Adipocyte (in vitro differentiated cells): ENCODE measurements at regions not wholly inside any gene's neighbourhood (a gene's known extent, or its start where the extent isn't known, plus 50 kb on each side); places are given as distances from the start of the nearest gene placed in this dataset.

Source experiments
- DNase-seq: peaks from one replicate; pipeline ENCODE4 v3.0.0-alpha.2; 2015; ENCODE audit warnings: low read depth
- H3K27me3 ChIP-seq: replicated peaks from 2 replicates; pipeline ENCODE4 v1.7.0; 2013; ENCODE audit warnings: mild to moderate bottlenecking, low read length, moderate library complexity; ENCODE audit not compliant: control insufficient read depth, insufficient read depth
- H3K36me3 ChIP-seq: 2 replicates; pipeline ENCODE4 v1.7.0; 2013; ENCODE audit warnings: low read length, mild to moderate bottlenecking, moderate library complexity; ENCODE audit not compliant: control insufficient read depth, insufficient read depth, severe bottlenecking
- H3K4me1 ChIP-seq: 2 replicates; pipeline ENCODE4 v1.7.0; 2013; ENCODE audit warnings: mild to moderate bottlenecking, low read length, moderate library complexity; ENCODE audit not compliant: control insufficient read depth, insufficient read depth
- H3K4me3 ChIP-seq: 2 replicates; pipeline ENCODE4 v1.7.0; 2013; ENCODE audit warnings: mild to moderate bottlenecking, low read length, moderate library complexity
- H3K9ac ChIP-seq: 2 replicates; pipeline ENCODE4 v1.7.0; 2013; ENCODE audit warnings: mild to moderate bottlenecking, low read length, moderate library complexity
- H3K9me3 ChIP-seq: 2 replicates; pipeline ENCODE4 v1.7.0; 2013; ENCODE audit warnings: mild to moderate bottlenecking, low read length, moderate library complexity; ENCODE audit not compliant: control insufficient read depth

- Histone ChIP-seq H3K4me1 (peaks cover 24% of the 10 kb centered on the region), H3K9me3 (no peaks in the 10 kb centered on the region), H3K36me3 (no peaks in the 10 kb centered on the region), H3K9ac (no peak overlapping the region), H3K27me3 (no peaks in the 10 kb centered on the region), H3K4me3 (no peak overlapping the region)
- DNase-seq: peak; percentile 34
Measured at GRCh38 chr7:131897016-131897789, 340.8 kb upstream of the PODXL start.

DNA sequence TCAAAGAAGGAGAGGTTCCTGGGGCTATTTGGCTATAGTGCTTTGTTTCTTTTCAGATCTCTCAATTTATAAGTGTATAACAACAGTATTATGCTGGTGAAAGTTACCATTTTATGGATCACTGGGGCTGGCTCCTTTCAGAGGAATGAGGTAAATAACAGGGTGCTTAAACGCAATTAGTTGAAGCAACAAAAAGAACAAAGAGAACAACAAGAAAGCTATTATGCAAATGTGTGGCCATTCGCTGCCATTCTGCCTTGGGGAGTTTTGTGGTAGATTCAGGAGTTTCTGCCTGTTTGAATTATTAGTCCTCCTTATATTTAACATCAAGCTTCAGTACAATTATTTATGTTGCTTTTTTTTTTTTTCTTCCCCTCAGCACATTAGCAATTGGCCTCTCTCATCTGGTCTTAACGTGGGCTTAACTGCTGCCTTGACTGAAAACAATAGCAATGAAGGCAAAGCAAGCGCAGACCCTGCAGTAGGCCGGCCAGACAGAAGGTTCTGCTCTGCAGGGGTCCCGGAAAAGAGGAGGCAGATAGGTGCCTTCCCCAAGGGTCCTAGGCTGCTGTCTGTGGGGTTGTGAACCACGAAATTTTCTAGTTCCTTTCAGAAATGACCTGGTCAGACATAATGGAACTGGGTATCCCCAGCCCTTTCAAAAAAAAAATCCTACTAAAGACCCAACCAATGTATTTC is 339.9 kb upstream of the PODXL start:
- no peaks in the 10 kb centered on the region for H3K27me3 ChIP-seq

DNA sequence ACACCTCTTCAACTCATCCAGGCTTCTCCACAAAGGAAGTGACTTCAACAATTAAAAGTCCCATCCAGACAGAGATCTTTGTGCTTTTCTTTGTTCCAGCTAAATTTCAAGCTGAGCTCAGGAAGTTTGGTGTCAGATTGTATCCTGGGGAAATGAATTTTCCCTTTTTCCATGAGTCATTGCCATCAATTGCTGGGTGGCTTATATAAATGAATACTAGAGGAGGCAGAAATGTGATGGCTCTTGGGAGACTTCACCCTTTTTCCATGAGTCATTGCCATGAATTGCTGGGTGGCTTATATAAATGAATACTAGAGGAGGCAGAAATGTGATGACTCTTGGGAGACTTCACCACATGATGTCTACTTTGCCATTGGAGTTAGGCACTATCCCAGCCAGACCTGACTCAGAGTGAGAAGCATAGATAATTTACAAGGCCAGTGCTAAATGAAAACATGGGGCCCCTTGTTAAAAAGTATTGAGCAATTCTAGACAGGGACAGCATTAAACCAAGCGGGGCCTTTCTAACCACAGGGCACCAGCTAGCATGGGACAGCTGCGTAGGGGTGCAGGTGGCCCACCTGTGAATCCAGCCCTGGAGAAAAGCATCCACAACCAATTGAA is 339.2 kb upstream of the PODXL start:
- H3K27me3 ChIP-seq: no peaks in the 10 kb centered on the region

More for the DNA sequence above, 339.9 kb upstream of the PODXL start:
- Histone ChIP-seq H3K4me1 (peaks cover 24% of the 10 kb centered on the region), H3K9ac (peak overlapping the region; percentile 9), H3K4me3 (peak overlapping the region; percentile 9), H3K9me3 (no peaks in the 10 kb centered on the region), H3K36me3 (no peaks in the 10 kb centered on the region)
- no peak for DNase-seq

DNA sequence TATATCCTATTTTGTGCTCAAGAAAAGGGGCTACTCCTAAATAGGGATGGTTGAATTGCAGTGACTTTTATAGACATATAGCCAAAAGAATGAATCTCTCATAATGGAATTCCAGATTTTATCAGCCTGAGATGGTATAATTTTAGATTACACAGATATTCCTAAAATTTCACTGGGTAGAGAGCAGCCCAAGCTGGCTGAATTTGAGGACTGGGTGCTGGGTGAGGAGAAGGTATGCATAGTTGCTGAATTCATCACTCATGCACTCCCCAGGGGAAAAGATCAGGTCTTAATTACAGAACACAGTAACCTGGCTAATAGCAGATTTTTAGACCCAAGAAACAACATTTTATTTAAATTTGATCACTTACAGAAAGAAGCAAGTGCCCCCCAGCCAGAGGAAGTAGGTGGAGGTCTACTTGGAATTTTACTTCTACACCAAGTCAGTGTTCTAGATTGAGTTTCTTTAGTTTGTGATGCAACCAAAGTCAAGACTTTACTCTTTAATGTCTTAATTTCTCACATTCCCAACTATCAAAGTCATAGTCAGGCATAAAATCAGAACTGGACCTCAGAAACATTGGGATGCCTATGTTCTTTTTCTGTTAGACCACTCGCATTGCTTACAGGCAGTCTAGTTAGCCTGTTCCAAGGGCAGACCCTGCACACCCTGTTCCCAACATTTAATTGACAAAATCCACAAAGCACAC is 337.4 kb upstream of the PODXL start:
- peak; percentile 7 for DNase-seq
- H3K4me1 ChIP-seq: peaks cover 24% of the 10 kb centered on the region
- H3K36me3 ChIP-seq: no peaks in the 10 kb centered on the region
- H3K9ac ChIP-seq: no peak overlapping the region
- no peak overlapping the region for H3K4me3 ChIP-seq
- no peaks in the 10 kb centered on the region for H3K9me3 ChIP-seq
- peaks cover 7% of the 10 kb centered on the region for H3K27me3 ChIP-seq

More for the DNA sequence above, 339.2 kb upstream of the PODXL start:
- H3K4me3 ChIP-seq: no peak overlapping the region
- H3K4me1 ChIP-seq: peaks cover 24% of the 10 kb centered on the region
- DNase-seq: peak; percentile 71
- no peaks in the 10 kb centered on the region for H3K9me3 ChIP-seq
- H3K36me3 ChIP-seq: no peaks in the 10 kb centered on the region
- H3K9ac ChIP-seq: peak overlapping the region; percentile 9

GRCh38 chr7:131890176-131890575 is 333.7 kb upstream of the PODXL start:
- Histone ChIP-seq H3K36me3 (no peaks in the 10 kb centered on the region), H3K27me3 (peaks cover 26% of the 10 kb centered on the region), H3K9me3 (peaks cover 14% of the 10 kb centered on the region), H3K4me3 (no peak overlapping the region), H3K9ac (no peak overlapping the region), H3K4me1 (peaks cover 2% of the 10 kb centered on the region)
- DNase-seq: no peak

GRCh38 chr7:131889572-131890150 is 333.2 kb upstream of the PODXL start:
- Histone ChIP-seq H3K27me3 (peaks cover 26% of the 10 kb centered on the region), H3K4me1 (no peaks in the 10 kb centered on the region), H3K9ac (no peak overlapping the region), H3K36me3 (no peaks in the 10 kb centered on the region), H3K9me3 (peaks cover 15% of the 10 kb centered on the region), H3K4me3 (no peak overlapping the region)
- DNase-seq: no peak

- Histone ChIP-seq H3K36me3 (no peaks in the 10 kb centered on the region), H3K4me3 (no peak overlapping the region), H3K9ac (no peak overlapping the region), H3K4me1 (no peaks in the 10 kb centered on the region), H3K27me3 (peaks cover 19% of the 10 kb centered on the region), H3K9me3 (peaks cover 15% of the 10 kb centered on the region)
- DNase-seq: no peak
Measured at GRCh38 chr7:131883769-131884168, 327.3 kb upstream of the PODXL start.

DNA sequence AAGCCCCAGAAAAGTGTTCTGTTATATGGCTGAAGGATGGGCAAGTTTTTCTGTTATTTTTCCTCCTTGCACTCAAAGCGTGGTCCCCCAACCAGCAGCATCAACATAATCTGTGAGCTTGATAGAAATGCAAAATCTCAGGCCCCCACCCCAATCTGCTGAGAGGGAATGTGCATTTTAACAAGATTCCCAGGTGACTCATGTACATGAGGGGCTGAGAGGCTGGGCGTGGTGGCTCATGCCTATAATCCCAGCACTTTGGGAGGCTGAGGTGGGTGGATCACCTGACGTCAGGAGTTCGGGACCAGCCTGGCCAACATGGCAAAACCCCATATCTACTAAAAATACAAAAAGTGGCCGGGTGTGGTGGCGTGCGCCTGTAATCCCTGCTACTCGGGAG is 326.8 kb upstream of the PODXL start:
- Histone ChIP-seq H3K4me3 (no peak overlapping the region), H3K4me1 (no peaks in the 10 kb centered on the region), H3K9ac (no peak overlapping the region), H3K36me3 (no peaks in the 10 kb centered on the region), H3K27me3 (peaks cover 15% of the 10 kb centered on the region), H3K9me3 (peaks cover 15% of the 10 kb centered on the region)
- no peak for DNase-seq

DNA sequence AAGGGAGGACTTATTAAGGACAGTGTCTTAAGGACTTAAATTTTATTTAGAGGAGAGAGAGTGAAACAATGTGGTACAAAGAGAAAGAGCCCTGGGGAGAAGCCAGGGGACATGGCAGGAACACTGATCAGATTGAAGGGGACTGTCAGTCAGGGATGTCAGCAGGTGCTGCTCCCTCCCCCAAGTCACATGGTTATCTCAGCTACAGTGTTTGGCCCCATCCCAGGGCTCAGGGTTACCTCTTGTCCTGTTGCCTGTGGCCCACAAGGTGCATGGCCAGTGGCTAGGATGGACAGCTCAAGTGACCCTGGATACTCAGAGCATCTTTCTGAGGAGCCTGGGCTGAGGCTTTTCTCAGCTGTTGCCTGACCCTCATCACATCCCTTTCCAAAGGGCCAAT is 325.9 kb upstream of the PODXL start:
- Histone ChIP-seq H3K9me3 (peaks cover 15% of the 10 kb centered on the region), H3K9ac (no peak overlapping the region), H3K36me3 (no peaks in the 10 kb centered on the region), H3K4me1 (no peaks in the 10 kb centered on the region), H3K4me3 (no peak overlapping the region), H3K27me3 (peaks cover 7% of the 10 kb centered on the region)
- no peak for DNase-seq

- Histone ChIP-seq H3K9ac (no peak overlapping the region), H3K27me3 (peaks cover 3% of the 10 kb centered on the region), H3K4me1 (no peaks in the 10 kb centered on the region), H3K36me3 (no peaks in the 10 kb centered on the region), H3K9me3 (no peaks in the 10 kb centered on the region), H3K4me3 (no peak overlapping the region)
- DNase-seq: no peak
Measured at GRCh38 chr7:131880078-131880477, 323.6 kb upstream of the PODXL start.
